HG03066 (cell line): ENCODE measurements at regions not wholly inside any gene's neighbourhood (a gene's known extent, or its start where the extent isn't known, plus 50 kb on each side); places are given as distances from the start of the nearest gene placed in this dataset.

Source experiments
- ATAC-seq: cut with Tn5 transposase; IDR thresholded peaks from one replicate; pipeline ENCODE4 v1.9.1; 2021; ENCODE audit warnings: low read depth; ENCODE audit not compliant: unreplicated experiment

DNA sequence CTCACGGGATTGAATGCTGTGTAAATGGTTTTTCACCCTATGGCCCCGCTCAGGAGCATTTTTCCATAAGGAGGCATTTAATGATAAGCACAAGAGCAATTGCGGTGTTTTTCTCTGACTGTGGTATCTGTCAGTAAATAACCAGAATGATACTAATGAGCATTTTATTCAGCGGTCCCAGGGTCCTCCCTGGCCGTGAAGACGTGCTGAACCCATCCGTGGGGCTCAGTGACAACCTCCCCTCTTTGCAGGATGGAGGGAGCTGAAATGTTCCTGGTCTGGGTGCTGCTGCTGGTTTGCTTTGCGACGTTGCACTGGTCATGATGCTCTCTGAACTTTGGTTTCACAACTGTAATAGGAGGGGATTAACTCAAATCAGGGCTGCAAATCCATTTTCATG, 625.6 kb downstream of the AACS start:
- ATAC-seq: no peak

- ATAC-seq: no peak
These were observed 630.8 kb downstream of the AACS start for GRCh38 chr12:125696054-125696453.

- ATAC-seq: no peak
These were observed 639.6 kb downstream of the AACS start for GRCh38 chr12:125704803-125705202.

- ATAC-seq: no peak
These were observed 655.7 kb downstream of the AACS start for GRCh38 chr12:125720961-125721360.

- no peak for ATAC-seq
These were observed 668.9 kb downstream of the AACS start for GRCh38 chr12:125734137-125734536.

DNA sequence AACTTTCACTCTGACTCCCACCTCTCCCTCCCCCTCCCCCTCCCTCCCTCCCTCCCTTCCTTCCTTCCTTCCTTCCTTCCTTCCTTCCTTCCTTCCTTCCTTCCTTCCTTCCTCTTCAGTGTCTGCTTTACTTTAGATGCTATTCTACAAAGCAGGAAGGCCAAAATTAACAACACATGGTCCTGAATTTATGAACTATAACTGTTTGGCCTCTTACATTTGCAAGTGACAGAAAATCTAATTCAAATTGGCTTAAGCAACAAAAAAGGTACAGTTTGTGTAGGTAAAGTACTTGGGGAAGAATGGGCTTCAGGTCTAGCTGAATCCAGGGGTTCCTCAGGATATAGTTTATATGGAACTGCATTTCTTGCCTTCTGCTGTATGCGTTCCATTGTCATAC, 673.0 kb downstream of the AACS start:
- no peak for ATAC-seq

GRCh38 chr12:125742413-125742812, 677.2 kb downstream of the AACS start:
- no peak for ATAC-seq

- ATAC-seq: no peak
These were observed 679.0 kb downstream of the AACS start for GRCh38 chr12:125744201-125744600.

GRCh38 chr12:125755512-125755911, 690.3 kb downstream of the AACS start:
- no peak for ATAC-seq

DNA sequence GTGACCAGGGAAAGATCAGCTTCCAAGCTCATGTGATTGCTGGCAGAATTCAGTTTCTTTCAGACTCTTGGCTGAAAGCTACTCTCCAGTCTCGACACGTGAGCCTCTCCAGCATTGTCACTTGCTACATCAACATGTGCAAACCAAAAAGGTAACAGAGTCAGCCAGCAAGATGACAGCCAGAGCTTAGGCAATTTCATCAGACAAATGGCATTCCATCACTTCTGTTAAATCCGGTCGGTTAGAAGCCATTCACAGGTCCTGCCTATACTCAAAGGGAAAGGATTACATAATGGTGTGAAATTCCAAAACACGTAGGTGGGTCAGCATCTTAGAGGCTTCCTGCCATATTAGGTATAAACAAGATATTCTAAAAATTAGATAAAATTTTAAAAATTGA, 700.9 kb downstream of the AACS start:
- no peak for ATAC-seq

- no peak for ATAC-seq
These were observed 707.2 kb downstream of the AACS start for GRCh38 chr12:125772403-125772802.

DNA sequence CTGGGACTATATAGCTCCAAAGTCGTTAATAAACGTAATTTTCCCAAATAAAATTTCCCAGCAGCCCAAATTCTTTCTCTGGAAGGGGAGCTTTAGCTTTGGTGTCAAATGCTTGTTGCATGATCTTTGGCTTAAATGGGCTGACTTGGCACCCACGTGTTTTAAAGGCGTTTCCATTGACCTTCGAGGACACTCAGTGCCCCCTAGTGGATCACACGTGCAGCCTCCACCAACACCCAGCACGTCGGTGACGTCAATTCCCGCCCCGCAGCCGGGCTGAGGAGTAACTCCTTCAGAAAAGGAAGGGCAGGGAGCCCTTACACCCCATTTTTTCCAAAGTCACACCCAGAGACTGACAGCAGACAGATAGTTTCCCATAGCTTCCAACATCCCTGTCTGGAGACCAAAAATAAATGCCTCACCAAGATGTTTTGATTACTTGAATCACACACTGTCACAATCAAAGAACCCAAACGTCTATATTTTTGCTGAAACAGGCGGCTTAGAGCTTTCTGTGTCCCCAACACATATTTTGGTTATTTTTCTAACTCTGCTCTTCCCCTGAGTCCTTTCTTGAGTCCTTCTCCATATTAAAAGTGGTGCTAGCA, 707.9 kb downstream of the AACS start:
- ATAC-seq: no peak

DNA sequence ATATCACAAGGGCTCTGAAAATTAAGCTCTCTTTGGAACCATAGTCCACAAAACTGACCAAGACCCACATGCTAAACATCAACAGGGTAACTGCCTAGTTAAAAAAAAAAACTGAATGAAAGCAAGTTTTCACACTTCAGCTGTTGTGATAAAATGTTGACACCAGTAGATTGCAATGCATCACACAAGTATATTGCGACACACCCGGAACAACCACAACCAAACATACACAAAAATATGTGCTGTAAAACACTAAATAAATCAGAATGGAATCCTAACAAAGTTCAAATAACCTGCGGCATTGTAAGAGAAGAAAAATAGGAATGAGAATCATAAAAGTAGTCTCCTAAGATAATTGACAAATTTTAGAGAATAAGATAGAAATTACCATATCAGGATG, 710.3 kb downstream of the AACS start:
- ATAC-seq: no peak

GRCh38 chr12:125776212-125776611, 711.0 kb downstream of the AACS start:
- ATAC-seq: no peak

DNA sequence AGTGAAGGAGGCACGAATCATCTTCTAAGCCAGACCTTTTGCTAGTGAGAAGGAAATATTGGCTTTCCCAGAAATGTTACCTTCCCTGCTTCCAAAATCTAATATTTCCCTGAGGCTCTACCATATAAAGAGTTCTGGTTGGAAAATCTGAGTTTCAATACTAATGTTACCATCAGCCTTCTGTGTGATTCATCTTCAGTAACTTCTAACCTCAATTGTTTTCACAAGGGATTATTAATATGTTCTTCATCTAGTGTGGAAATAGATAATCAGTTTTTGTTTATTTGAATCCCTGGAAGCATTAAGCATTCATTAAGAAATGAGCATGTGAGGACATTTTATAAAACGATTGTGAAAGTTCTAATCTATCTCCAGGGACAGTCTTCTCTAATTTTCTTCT, 720.9 kb downstream of the AACS start:
- no peak for ATAC-seq

- ATAC-seq: no peak
These were observed 729.2 kb downstream of the AACS start for GRCh38 chr12:125794401-125794800.

GRCh38 chr12:125797421-125798175, 732.4 kb downstream of the AACS start:
- ATAC-seq: no peak

- no peak for ATAC-seq
These were observed 739.4 kb downstream of the AACS start for GRCh38 chr12:125804660-125805059.

- ATAC-seq: no peak
These were observed 759.0 kb downstream of the AACS start for GRCh38 chr12:125824276-125824675.

DNA sequence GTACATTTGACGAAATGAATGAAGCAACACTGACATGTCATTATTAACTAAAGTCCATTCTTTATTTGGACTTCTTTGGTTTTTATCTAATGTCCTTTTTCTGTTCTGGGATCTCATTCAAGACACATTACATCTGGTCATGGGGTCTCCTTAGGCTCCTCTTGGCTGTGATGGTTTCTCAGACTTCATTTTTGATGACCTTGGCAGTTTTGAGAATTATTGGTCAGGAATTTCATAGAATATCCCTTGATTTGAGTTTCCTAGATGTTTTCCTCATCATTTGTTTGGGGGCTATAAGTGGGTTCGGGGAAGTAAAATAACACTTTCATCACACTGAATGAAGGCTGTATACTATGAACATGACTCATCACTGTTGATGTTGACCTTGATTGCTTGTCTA, 770.6 kb downstream of the AACS start:
- ATAC-seq: no peak

DNA sequence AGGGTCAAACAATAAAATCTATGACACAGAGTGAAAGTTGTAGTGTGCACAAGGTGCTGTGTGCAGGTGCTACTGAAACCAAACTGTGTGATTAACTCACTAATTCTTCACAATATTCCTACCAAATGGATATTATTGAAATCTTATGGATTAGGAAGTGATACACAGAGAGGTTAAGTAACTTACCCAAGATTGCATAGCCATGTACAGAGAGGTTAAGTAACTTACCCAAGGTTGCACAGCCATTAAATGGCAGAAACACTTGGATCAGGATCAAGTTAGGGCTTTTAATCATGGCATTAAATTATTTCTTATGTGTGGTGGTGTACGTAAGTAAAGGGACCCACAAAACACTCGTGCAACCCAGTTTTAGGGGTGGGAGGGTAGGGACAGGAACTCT, 771.4 kb downstream of the AACS start:
- ATAC-seq: no peak

DNA sequence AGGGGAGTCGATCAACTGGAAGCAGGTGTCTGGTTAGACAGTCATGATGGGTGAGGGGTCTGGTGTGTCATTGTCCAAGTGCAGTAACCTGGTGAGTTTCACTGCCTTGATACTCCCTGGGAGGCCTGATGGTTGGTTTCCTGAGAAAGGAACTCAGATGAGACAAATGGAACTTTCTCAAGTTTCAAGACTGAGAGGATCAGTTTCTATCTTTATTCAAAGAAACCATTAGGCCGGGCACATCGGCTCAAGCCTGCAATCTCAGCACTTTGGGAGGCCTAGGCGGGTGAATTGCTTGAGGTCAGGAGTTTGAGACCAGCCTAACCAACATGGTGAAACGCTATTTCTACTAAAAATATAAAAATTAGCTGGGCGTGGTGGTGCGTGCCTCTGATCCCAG, 776.1 kb downstream of the AACS start:
- ATAC-seq: no peak
